Pons (tissue), 1 donor: ENCODE measurements at regions not wholly inside any gene's neighbourhood (a gene's known extent, or its start where the extent isn't known, plus 50 kb on each side); places are given as distances from the start of the nearest gene placed in this dataset.

ENCODE experiments used
- DNase-seq: peaks from one replicate; pipeline ENCODE4 v3.0.0-alpha.2; 2016; ENCODE audit warnings: low spot score

- no peak for DNase-seq
Observed at GRCh38 chr12:91356405-91356804, 173.8 kb upstream of the DCN start.

DNA sequence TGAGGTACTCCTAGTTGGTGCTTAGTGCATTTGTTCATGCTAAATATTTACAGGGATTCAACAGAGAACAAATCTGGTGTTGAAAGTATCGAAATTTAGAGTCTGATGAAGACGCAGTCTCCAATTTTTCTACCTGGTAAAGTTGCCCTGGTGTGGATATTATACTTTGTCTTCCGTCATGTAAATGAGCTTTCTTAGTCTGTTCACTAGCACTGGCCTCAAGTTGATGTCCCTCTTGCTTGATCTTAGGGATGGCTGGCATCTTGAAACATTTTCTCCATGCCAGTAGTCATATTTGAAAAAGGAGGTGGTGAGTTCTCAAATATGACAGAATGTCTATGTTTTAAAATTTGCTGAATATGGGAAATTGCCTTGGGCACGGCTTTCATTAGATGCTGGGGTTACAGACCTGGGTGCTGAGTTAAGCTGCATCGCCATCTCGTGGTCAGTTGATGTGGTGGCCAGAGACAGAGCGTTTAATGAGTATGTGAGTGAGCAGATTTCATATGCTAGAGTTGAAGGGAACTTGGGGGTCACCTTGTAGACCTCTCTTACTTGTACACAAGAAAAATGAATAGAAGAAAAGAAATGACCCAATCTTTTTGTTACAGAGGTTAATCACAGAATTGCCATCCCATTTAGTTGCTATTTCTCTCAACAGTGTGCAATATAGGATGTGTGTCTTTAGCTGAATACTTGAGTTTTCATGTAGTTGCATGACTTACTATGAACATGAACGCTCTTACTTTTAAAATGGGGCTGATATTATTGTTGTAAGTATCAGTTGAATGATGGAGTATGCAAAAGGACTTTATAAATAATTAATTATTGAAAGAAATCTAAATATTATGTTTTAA lies 172.8 kb upstream of the DCN start:
- peak; percentile 85 for DNase-seq

GRCh38 chr12:91353266-91353665 lies 170.6 kb upstream of the DCN start:
- DNase-seq = no peak

DNA sequence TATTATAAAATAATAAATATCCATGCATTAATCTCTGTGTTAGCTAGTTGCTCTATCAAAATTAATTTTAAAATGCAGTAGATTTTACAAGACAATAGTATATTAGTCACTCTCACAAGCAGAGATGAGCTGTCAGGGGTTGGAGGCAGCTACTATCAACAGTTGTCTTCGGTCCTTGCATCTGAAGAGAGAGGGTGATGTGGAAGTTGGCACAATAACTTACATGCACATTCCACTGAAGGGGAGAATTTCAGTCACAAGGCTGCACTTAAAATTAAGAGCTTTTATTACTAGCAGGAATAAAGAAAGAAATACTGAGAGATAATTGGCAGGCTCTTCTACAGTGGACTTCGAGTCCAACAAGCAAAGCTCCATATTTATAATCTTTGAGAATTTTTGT lies 166.9 kb upstream of the DCN start:
- no peak for DNase-seq

DNA sequence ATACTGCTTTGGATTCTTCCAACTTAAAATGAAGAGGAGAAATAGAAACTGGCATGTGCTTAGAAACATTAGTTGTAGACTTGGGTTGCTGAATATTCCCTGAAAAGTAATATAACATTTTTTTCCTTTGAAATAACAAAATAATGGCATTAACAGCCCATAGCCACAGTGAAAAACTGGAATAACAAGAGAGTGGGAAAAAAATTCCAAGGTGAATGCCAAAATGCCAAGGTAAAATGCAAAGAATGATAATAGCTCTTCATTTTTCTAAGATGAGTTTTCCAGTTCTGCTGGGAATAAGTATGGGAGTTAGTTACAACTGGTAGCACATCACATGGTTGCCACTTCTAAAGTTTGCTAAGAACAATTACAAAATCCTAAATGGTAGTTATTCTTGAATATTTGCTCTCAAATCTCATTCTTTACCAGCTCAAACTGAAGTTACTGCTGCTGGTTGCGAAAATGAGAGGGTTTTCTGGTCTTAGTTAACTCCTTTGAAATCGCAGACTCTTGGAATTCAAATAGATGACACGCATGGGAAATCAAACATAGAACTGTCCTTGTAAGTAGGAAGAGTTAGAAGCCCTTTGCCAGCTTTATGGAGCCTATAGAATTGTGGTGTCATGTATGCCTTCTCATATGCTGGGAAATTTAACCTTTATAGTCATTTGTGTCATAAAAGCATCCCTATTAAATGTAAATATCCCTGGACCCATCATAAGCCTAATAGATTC lies 165.0 kb upstream of the DCN start:
- no peak for DNase-seq

GRCh38 chr12:91346827-91347226 lies 164.2 kb upstream of the DCN start:
- DNase-seq = no peak

- DNase-seq = no peak
Observed at GRCh38 chr12:91344408-91344807, 161.8 kb upstream of the DCN start.

DNA sequence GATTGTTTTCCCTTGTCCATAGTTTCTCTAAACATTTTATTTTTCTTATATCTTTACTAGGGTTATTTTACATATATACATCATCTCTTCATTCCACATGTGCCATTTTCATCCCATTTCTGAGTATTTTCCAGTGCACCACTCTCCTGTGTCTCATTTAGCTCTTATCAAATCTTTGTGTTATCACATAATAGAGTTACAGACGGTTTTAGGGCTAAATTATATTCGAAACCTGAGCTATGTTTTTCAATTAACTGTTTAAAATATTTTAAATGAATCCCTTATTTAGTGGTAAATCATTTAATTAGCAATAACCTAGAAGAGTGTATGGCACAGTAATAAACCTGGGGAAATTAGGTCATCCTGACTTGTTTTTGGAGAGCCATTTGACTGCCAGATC lies 160.4 kb upstream of the DCN start:
- DNase-seq = no peak

DNA sequence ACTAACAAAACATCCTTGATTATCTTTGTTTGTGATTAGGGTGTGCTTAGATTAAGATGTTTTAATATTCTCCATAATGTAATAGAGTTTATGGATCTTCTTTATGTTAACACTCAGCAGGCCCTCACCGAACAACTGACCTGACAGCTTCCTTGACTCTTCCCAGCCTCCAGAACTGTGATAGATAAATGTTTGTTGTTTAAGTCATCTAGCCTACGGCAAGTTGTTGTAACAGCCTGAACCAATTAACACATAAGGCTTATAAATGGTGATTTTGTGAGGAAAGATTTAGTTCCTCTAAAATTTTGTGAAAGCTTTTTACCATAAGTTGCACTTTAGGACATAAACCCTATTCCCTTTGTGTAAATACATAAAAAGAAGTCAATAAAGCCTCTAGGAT lies 156.5 kb upstream of the DCN start:
- DNase-seq = no peak

DNA sequence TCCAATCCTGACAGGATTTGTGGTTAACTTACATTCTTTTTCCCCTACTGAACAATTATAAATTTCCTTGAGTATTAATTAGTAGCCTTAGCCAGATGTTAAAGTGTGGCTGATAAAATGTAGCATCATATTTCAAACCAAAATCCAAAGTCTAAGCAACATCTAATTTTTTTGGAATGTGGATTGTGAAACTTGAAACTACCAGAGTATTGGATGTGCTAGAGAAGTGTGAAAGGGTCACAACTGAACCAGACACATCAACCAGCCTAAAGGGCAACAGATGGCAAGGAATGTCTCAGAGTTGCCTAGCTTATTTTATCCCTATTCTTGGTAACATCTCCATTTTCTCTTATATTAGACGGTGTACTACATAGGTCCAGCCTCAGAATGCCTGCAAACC lies 153.1 kb upstream of the DCN start:
- DNase-seq = no peak

DNA sequence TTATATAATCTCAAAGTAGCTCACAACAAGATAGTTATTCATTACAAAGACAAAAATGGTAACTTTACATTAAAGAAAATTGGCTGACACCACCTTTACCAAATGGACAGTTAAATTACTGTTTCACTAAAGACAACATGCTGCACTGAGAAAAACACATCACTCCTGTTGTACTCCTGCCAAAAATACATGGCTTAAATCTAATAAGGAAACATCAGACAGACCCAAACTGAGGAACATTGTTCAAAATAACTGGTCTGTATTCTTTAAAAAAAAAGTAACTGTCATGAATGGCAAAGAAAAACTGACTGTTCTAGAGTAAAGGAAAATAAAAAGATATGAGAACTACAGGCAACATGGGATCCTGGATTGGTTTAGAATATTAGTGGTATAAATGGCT lies 151.3 kb upstream of the DCN start:
- no peak for DNase-seq

DNA sequence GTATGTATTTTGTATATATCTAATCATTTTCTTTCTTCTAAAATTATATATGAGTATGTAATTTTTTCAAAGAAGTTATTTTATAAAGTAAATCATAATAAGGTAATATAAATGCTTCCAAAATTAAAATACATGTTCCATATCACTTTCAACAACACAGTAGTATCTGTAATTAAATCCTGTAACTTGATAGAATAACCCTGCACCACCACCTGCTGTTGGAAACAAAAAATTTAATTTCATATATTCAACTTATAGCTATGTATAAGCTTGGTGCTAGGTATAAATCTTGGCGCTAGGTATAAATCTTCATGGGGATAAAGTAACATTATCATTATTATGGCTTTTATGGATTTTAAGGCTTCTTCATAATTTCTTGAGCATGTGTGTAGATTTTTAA lies 149.7 kb upstream of the DCN start:
- DNase-seq = no peak

GRCh38 chr12:91331371-91331770 lies 148.8 kb upstream of the DCN start:
- DNase-seq = no peak

GRCh38 chr12:91328451-91328850 lies 145.8 kb upstream of the DCN start:
- DNase-seq = no peak

- no peak for DNase-seq
Observed at GRCh38 chr12:91327889-91328288, 145.3 kb upstream of the DCN start.

DNA sequence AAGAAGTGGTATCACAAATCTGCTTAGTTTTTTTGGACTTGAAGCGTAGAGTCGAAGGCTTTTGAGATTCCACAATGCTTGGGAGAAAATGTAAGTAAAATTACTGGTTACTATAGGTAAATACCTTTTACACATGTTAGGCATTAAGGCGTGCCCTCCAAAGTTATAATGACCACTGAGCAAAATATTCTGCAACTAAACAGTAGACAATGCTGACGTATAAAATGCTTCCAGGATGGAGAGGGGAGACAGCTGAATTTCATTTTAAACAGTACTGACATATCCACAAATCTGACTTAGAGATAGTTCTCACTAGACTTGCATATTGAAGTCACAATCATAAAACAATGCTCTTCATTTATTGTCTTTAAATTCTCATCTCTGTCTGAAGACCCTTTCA lies 144.5 kb upstream of the DCN start:
- no peak for DNase-seq

GRCh38 chr12:91326058-91327027 lies 143.7 kb upstream of the DCN start:
- DNase-seq = peak; percentile 65

GRCh38 chr12:91320999-91321398 lies 138.4 kb upstream of the DCN start:
- no peak for DNase-seq

GRCh38 chr12:91319071-91319760 lies 136.6 kb upstream of the DCN start:
- no peak for DNase-seq

DNA sequence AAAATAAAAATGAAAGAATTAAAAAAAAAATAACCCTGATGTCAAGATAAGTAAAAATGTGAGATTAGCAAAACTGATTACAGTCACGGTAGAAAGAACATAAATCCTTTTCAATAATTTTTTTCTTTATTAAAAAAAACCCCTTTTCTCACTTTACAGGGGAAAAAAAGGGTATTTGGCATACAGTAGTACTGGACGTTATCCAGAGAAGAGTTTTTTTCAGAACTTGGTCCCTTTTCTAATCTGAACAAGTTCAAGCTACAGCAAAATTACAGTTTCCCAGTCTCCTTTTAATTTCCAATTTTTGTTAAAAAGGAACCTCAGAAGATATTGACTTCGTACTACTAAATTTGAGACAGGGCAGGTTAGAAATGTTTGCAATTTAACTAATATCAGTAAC lies 134.7 kb upstream of the DCN start:
- DNase-seq = no peak

GRCh38 chr12:91316907-91317269 lies 134.3 kb upstream of the DCN start:
- DNase-seq = no peak
